Right atrium auricular region (tissue), 2 donors: ENCODE measurements at regions not wholly inside any gene's neighbourhood (a gene's known extent, or its start where the extent isn't known, plus 50 kb on each side); places are given as distances from the start of the nearest gene placed in this dataset.
"Not testable (repeated sequence)": the region's sequence is repeated elsewhere in the genome, so short reads cannot be mapped to it uniquely, and the experiment has no call there.

Experiments used
- DNase-seq: peaks from one replicate; pipeline ENCODE4 v3.0.0-alpha.2; 2019; ENCODE audit warnings: low spot score
- H3K27ac ChIP-seq, 2 donors: fragments of 200-600 bp; sonication (generic); 1 replicate in 1 of 2; 2 replicates in 1 of 2; pipeline ENCODE4 v1.5.1; 2016 to 2019
- H3K27me3 ChIP-seq, 2 donors: fragments of 200-600 bp; sonication (generic); one replicate each; pipeline versions ENCODE4 v1.5.1 to v1.6.0; 2017 to 2019
- H3K36me3 ChIP-seq: fragments of 200-600 bp; sonication (generic); one replicate; pipeline ENCODE4 v1.5.1; 2016
- H3K4me1 ChIP-seq, 2 donors: fragments of 200-600 bp; sonication (generic); one replicate each; pipeline versions ENCODE4 v1.5.1 to v1.6.0; 2017 to 2019
- H3K4me3 ChIP-seq, 2 donors: fragments of 200-600 bp; sonication (generic); 1 replicate in 1 of 2; 2 replicates in 1 of 2; pipeline ENCODE4 v1.5.1; 2017 to 2019; ENCODE audit warnings: mild to moderate bottlenecking in 1 of 2, moderate library complexity in 1 of 2
- H3K9me3 ChIP-seq, 2 donors: fragments of 200-600 bp; sonication (generic); one replicate each; pipeline ENCODE4 v1.5.1; 2019
- CTCF ChIP-seq, 2 donors: fragments of 200-600 bp; sonication (generic); IDR thresholded peaks; one replicate each; pipeline ENCODE4 v1.5.1; 2019; ENCODE audit warnings: antibody characterized with exemption in 2 of 2

- DNase-seq = no peak
- no peak for TF ChIP-seq CTCF (IDR thresholded peaks at IDR 0.05)
- Histone ChIP-seq H3K9me3 (no peaks in the 10 kb centered on the region), H3K4me3 (no peak overlapping the region), H3K27me3 (no peaks in the 10 kb centered on the region), H3K36me3 (no peaks in the 10 kb centered on the region), H3K27ac (no peak overlapping the region), H3K4me1 (no peaks in the 10 kb centered on the region)
Measured at GRCh38 chr1:192887426-192887825, 78.6 kb downstream of the RGS2 start.

- no peak for TF ChIP-seq CTCF (IDR thresholded peaks at IDR 0.05)
- H3K27me3 ChIP-seq = no peaks in the 10 kb centered on the region
Measured at GRCh38 chr1:192888574-192888973, 79.7 kb downstream of the RGS2 start.

GRCh38 chr1:192889082-192889481, 80.2 kb downstream of the RGS2 start:
- no peak overlapping the region for H3K27ac ChIP-seq

More at GRCh38 chr1:192888574-192888973, 79.7 kb downstream of the RGS2 start:
- Histone ChIP-seq H3K4me1 (no peaks in the 10 kb centered on the region), H3K9me3 (no peaks in the 10 kb centered on the region), H3K4me3 (no peak overlapping the region), H3K27ac (no peak overlapping the region), H3K36me3 (no peaks in the 10 kb centered on the region)
- DNase-seq = no peak

GRCh38 chr1:192890134-192890533, 81.3 kb downstream of the RGS2 start:
- no peak overlapping the region for H3K27ac ChIP-seq
- H3K4me3 ChIP-seq = no peak overlapping the region
- no peaks in the 10 kb centered on the region for H3K4me1 ChIP-seq
- DNase-seq = no peak
- TF ChIP-seq CTCF (IDR thresholded peaks at IDR 0.05) = no peak
- H3K9me3 ChIP-seq = no peaks in the 10 kb centered on the region
- no peaks in the 10 kb centered on the region for H3K36me3 ChIP-seq
- no peaks in the 10 kb centered on the region for H3K27me3 ChIP-seq

More at GRCh38 chr1:192889082-192889481, 80.2 kb downstream of the RGS2 start:
- Histone ChIP-seq H3K4me3 (no peak overlapping the region), H3K36me3 (no peaks in the 10 kb centered on the region), H3K9me3 (no peaks in the 10 kb centered on the region), H3K4me1 (no peaks in the 10 kb centered on the region), H3K27me3 (no peaks in the 10 kb centered on the region)
- no peak for DNase-seq
- no peak for TF ChIP-seq CTCF (IDR thresholded peaks at IDR 0.05)

- Histone ChIP-seq H3K36me3 (no peaks in the 10 kb centered on the region), H3K27ac (no peak overlapping the region), H3K9me3 (no peaks in the 10 kb centered on the region), H3K4me3 (no peak overlapping the region), H3K27me3 (no peaks in the 10 kb centered on the region), H3K4me1 (no peaks in the 10 kb centered on the region)
- no peak for TF ChIP-seq CTCF (IDR thresholded peaks at IDR 0.05)
- no peak for DNase-seq
Measured at GRCh38 chr1:192892934-192893333, 84.1 kb downstream of the RGS2 start.

GRCh38 chr1:192895487-192895886, 86.6 kb downstream of the RGS2 start:
- not testable (repeated sequence) for H3K27ac ChIP-seq, H3K9me3 ChIP-seq, H3K4me1 ChIP-seq, H3K36me3 ChIP-seq, H3K4me3 ChIP-seq, H3K27me3 ChIP-seq, DNase-seq
